ENCODE measurements at regions not wholly inside any gene's neighbourhood (a gene's known extent, or its start where the extent isn't known, plus 50 kb on each side); places are given as distances from the start of the nearest gene placed in this dataset.
"Not testable (repeated sequence)": the region's sequence is repeated elsewhere in the genome, so short reads cannot be mapped to it uniquely, and the experiment has no call there.

- DNase-seq (ENCODE audit: low read depth): no peak
Observed at GRCh38 chr4:118410138-118410537, 57.3 kb upstream of the PRSS12 start.

GRCh38 chr4:118417325-118417724 is 64.5 kb upstream of the PRSS12 start:
- DNase-seq (ENCODE audit: low read depth): no peak

GRCh38 chr4:118417800-118418199 is 65.0 kb upstream of the PRSS12 start:
- not testable (repeated sequence) for DNase-seq (ENCODE audit: low read depth)

- DNase-seq (ENCODE audit: low read depth): not testable (repeated sequence)
Observed at GRCh38 chr4:118418396-118418795, 65.6 kb upstream of the PRSS12 start.

GRCh38 chr4:118419626-118420025 is 66.8 kb upstream of the PRSS12 start:
- DNase-seq (ENCODE audit: low read depth): not testable (repeated sequence)

- peak; percentile 18 for DNase-seq (ENCODE audit: low read depth)
Observed at GRCh38 chr4:118424062-118424461, 71.3 kb upstream of the PRSS12 start.

- DNase-seq (ENCODE audit: low read depth): not testable (repeated sequence)
Observed at GRCh38 chr4:118428881-118429280, 76.1 kb upstream of the PRSS12 start.

GRCh38 chr4:118432359-118432758 is 79.6 kb upstream of the PRSS12 start:
- not testable (repeated sequence) for DNase-seq (ENCODE audit: low read depth)

- DNase-seq (ENCODE audit: low read depth): not testable (repeated sequence)
Observed at GRCh38 chr4:118433612-118434375, 81.0 kb upstream of the PRSS12 start.

- not testable (repeated sequence) for DNase-seq (ENCODE audit: low read depth)
Observed at GRCh38 chr4:118435415-118435814, 82.6 kb upstream of the PRSS12 start.

- DNase-seq (ENCODE audit: low read depth): not testable (repeated sequence)
Observed at GRCh38 chr4:118442115-118442837, 89.5 kb upstream of the PRSS12 start.

- DNase-seq (ENCODE audit: low read depth): not testable (repeated sequence)
Observed at GRCh38 chr4:118447397-118447796, 94.6 kb upstream of the PRSS12 start.

- not testable (repeated sequence) for DNase-seq (ENCODE audit: low read depth)
Observed at GRCh38 chr4:118454857-118455256, 102.1 kb upstream of the PRSS12 start.

GRCh38 chr4:118461435-118461834 is 108.6 kb upstream of the PRSS12 start:
- DNase-seq (ENCODE audit: low read depth): peak; percentile 3

GRCh38 chr4:118465831-118466230 is 113.0 kb upstream of the PRSS12 start:
- DNase-seq (ENCODE audit: low read depth): not testable (repeated sequence)

GRCh38 chr4:118474001-118474626 is 121.3 kb upstream of the PRSS12 start:
- DNase-seq (ENCODE audit: low read depth): peak; percentile 27

GRCh38 chr4:118474771-118475170 is 122.0 kb upstream of the PRSS12 start:
- not testable (repeated sequence) for DNase-seq (ENCODE audit: low read depth)

- DNase-seq (ENCODE audit: low read depth): not testable (repeated sequence)
Observed at GRCh38 chr4:118475901-118476300, 123.1 kb upstream of the PRSS12 start.

GRCh38 chr4:118477826-118478225 is 125.0 kb upstream of the PRSS12 start:
- DNase-seq (ENCODE audit: low read depth): not testable (repeated sequence)

- DNase-seq (ENCODE audit: low read depth): not testable (repeated sequence)
Observed at GRCh38 chr4:118485801-118486314, 133.1 kb upstream of the PRSS12 start.

- not testable (repeated sequence) for DNase-seq (ENCODE audit: low read depth)
Observed at GRCh38 chr4:118492963-118493362, 140.2 kb upstream of the PRSS12 start.

GRCh38 chr4:118494437-118494836 is 141.6 kb upstream of the PRSS12 start:
- not testable (repeated sequence) for DNase-seq (ENCODE audit: low read depth)

Measured in M059J (cell line).